AG08396 (cell line): ENCODE measurements at regions not wholly inside any gene's neighbourhood (a gene's known extent, or its start where the extent isn't known, plus 50 kb on each side); places are given as distances from the start of the nearest gene placed in this dataset.
A peak's percentile ranks its signal among the peaks of the same experiment; 100 is the strongest.

ENCODE experiments used
- DNase-seq: peaks from one replicate; pipeline ENCODE4 v3.0.0; 2012; ENCODE audit warnings: low spot score, mixed read lengths

GRCh38 chr11:116287866-116288265, 484.9 kb downstream of the BUD13 start:
- DNase-seq = no peak

DNA sequence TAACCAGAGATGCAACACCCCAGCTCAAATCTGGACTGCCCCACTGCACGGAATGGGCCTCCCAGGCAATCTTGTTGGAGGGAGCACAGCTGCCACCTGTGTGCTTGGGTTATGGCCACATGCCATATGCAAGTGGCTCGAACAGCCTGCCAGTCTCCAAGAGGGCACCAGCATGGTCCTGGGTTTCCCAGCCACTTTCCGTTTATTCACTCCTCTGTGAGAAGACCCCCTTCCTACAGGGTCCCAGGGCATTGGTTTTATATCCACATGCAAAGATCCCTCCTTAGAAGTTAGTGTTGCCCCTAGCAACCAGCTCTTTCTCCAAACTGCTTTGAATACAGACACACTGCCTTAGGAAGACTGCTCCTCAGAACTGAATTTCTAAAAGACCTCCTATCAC, 487.8 kb downstream of the BUD13 start:
- no peak for DNase-seq

GRCh38 chr11:116283300-116283699, 489.5 kb downstream of the BUD13 start:
- DNase-seq = no peak

- DNase-seq = no peak
Measured at GRCh38 chr11:116282481-116282880, 490.3 kb downstream of the BUD13 start.

DNA sequence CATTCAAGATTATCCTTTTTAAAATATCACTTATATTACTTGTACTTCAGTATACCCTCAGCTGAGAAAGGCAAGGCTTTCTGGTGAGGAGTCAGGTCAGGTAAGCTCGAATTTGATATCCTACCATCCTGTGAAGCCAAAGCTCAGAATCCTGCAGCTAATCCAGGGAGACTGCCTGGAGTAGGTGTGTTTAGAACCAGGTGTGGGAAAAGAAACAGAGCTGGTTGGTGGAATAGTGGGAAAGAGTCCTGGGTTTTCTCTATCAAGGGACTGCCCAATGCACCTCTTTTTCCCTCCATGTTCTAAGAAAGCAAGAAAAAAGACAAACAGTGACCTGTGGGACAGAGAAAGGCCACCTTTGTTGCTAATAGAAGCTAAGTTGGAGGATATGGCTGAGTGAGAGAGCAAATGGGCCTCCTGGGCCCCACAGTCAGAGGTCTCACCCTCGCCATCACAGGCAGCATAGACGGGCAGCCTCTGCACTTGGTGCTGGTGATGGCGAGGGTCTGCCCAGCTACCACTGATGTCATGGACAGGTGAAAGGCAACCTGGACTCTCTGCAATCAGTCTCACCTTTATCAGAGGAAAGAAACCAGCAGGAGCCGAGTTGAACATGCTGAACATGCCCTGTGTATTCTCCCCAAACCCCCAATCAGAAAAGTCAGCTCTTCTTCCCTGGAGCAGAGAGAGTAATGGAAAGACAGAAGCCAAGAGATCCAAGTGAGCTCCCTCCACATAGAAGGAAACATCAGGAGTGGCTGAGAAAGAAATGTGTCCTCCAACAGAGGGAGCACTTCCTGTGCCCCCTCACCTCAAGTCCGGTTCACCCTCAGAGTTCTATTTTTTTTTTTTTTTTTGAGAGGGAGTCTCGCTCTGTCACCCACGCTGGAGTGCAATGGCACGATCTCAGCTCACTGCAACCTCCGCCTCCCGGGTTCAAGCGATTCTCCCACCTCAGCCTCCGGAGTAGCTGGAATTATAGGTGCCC, 491.3 kb downstream of the BUD13 start:
- no peak for DNase-seq

DNA sequence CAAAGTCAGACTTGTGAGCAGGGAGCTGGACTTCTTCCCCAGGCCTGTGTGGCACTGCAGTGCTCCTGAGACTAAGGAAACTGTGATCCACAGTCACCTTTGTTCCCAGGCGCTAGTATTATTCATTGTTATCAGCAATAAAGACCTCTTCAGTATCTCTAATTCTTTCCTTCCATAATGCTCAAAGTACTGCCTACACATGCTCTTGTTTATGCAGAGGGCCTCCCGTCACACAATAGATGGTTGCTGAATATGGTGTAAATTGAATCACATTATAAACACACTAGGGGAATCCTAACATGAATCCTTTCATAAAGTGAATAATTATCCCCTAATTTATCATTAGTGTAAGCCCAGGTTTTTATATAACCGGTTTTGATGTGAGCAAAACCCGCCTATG, 493.3 kb downstream of the BUD13 start:
- no peak for DNase-seq

DNA sequence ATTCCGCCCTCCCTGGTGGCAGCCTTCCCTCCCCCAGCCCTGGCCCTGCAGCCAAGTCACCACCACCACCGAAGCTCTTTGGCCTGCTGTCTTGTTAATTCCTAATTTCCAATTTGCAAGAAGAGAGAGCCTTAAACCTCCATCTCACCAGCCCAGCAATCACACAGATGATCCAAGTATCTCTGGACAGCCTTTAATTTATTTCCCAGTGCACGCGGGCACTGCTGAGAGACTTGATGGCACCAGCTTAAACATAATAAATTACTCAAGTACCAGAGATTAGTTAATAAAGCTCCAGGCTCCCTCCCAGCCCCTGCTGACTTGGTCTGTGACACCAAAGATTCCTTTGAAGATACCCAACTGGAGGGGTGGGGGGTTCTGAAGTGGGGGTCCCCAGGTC, 494.7 kb downstream of the BUD13 start:
- no peak for DNase-seq

GRCh38 chr11:116276051-116277044, 496.4 kb downstream of the BUD13 start:
- peak; percentile 36 for DNase-seq

DNA sequence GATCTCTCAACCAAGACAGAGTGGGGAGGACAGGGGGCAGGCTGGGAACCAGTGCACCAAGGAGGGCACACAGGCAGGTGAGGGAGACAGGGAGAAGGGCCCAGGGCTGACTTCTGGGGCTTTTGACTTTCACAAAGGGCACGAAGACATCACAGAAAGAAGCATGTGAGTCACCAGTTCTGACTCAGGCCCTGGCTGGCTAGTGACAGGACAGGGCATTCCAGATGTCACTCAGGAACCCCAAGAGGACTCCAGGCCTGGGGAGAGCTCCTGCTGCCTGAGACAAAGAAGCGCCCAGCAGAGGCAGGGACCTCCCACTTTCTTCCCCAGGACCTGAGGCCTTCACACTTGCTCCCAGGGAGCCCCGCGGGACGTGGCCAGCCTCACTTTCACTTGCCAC, 497.2 kb downstream of the BUD13 start:
- DNase-seq = peak; percentile 53

DNA sequence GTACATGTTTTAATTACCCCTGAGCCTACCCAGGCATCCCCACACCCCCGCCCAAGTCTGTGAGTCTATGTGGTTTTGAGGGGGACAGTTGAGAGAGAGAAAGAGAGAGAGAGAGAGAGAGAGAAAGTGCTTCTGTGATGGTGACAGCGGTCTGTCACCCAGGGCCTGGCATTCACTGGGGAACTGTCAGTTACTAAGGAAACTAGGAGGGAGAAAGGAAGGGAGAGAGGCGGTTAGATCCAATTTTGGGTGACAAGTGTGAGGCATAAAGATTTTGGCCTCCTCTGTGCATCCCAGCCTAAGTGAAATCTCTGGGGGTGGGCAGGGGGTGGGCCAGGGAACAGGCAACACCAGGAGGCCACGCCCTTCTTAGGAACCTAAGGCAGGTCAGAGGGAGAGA, 498.3 kb downstream of the BUD13 start:
- DNase-seq = no peak

DNA sequence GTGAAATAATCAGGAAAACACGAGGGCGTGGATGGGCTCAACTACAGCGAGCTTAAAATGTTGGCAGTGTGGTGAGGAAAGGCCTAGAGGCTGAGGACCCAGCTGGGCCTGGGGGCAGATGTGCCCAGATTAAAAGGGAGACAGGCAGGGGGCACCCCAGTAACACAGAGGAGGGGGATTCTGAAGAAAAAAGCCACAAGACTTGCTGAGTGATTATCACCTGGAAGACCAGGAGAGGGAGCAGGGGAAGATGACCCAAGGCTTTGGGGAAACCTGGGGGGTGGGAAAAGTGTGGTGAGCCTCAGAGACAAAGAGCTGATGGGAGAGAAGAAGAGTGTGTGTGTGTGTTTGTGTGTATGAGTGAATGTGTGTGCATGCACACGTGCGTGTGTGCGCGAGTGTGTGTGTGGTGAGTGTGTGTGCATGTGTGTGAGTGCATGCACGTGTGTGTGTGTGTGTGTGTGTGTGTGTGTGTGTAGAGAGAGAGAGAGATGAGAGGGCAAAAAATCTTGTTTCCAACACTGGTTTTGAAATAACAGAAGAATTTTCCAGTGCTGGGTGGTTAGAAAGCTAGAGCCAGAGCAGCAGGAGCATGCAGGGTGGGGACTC, 500.5 kb downstream of the BUD13 start:
- DNase-seq = no peak

DNA sequence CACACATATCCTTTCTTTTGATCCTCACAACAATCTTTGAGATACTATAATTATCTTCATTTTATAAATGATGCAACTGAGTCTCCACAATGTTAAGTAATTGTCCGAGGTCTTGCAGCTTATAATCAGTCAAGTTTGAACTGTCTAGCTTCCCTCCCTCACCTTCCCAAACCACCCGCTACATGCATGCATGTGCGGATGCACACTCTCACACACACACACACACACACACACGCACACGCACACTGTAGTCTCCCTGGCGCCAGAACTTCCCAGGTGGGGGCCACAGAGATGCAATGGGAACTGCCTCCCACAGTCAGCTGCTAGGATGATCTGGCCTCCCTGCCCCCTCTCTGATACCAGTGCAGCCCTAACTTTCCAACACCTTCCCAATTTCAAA, 501.3 kb downstream of the BUD13 start:
- no peak for DNase-seq

- DNase-seq = no peak
Measured at GRCh38 chr11:116267146-116267545, 505.6 kb downstream of the BUD13 start.

DNA sequence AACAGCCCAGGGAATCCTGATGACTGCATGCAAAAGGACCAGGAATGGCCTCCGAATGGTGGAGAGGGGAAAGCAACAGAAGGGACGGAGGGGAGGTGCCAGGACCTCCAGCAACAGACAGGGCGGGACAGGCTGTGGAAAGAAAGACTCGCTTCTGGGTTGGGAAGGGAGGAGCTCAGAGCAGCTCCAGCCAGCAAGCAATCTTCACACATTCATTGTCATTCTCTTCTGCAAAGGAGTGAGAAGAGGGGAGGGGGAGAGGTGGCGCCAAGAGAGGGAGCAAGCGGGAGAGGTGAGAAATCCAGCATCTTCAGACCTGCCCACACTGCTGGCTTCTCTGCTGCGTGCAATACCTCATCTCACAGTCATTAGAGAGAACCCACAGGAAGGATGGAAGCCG, 509.0 kb downstream of the BUD13 start:
- no peak for DNase-seq

DNA sequence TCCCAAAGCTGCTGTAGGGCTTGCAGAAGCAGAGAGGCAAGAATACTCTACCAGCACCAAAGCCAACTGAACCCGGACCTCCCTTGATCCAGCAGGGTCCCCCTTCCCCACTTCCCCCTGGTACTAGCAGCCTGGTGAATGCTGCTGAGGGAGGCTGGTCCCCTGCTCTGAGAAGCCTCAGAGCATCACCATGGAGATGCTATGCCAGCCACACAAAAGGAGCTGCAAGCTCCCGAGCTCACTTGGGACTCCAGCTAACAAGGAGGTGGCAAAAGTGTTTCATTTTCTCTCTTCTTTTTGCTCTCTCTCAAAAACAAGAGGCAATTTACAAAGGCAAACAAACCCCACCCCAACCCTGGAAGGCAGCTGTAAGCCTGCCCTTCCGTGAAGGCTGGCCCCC, 509.8 kb downstream of the BUD13 start:
- no peak for DNase-seq

GRCh38 chr11:116262370-116262769, 510.4 kb downstream of the BUD13 start:
- DNase-seq = no peak

DNA sequence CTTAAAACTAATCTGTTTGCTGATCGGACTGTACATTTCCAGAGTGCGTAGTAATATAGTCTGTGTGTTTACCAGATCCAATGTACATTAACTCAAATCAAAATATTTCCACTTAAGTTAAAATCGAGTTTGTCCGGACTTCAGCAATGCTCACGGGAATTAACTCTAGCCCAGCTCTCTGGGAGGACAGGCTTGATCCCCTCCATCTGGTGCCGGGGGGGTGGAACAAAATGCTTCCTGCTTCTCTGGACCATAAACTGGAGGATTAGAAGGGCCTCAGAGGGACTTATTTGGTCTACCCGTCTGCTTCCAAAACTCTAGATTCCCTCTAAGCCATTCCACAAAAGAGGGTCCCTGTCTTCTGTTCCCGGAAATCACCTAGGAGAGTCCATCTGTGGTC, 511.2 kb downstream of the BUD13 start:
- DNase-seq = no peak

DNA sequence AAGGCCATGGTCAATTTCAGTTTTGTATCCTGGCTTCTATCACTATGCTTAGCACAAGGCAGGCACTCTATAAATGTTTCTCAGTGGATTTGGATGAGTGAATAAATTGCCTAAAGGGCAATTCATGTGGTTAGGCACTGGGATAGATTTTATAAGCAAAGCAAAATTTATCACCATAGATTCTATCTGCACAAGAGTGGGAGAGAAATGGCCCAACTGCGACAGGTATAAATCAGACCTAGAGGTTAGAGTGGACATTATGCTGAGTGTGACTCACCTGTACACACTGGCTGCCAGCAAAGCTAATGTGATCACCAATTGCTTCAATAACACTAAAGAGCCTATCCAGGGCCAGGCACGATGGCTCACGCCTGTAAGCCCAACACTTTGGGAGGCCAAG, 514.0 kb downstream of the BUD13 start:
- DNase-seq = no peak

DNA sequence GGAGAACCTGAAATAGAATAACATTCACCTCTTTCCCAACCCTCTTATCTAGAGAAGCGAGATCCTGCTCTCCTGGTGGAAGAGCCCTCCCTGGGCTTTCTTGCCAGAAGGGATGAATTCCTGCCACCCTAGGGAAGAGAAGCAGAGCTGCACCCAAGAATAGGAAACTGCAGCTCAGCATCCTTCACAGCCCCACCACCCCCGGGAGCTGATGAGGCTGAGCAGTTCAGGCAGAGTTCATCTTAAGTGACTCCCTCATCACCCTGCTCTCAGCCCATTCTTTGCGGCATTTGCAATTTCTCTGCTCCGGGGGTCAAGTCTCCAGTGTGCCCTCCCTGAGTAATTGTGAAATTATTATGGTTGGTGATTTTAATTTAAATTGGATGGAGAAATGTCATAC, 514.9 kb downstream of the BUD13 start:
- DNase-seq = no peak

- no peak for DNase-seq
Measured at GRCh38 chr11:116257092-116257491, 515.7 kb downstream of the BUD13 start.

GRCh38 chr11:116256215-116256614, 516.6 kb downstream of the BUD13 start:
- DNase-seq = no peak

DNA sequence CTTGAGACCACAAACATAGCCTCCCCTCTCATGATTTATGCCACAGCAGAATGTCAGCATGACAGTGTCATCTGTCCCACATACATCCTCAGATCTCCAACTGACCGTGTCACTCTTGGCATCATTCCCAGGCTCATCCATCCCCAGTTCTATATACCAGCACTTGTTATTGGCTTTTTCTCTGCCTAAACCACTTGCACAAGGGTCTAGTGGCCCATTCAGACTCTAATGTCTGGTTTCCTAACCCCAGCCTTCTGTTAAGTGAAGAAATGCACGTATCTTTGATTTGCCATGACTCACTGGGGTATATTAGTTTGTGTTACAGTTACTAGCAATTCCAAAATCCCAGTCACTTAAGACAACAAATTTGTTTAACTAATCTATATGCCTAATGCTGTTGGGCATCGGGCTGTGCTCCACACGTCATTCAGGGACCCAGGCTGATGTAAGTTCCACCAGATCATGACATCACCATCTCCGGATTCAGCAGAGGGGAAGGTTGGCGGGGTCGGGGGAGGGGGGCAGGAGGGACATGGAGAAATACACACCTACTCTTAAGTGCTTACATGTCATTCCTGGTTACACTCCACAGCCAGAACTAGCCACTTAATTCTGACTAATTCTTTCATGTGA, 517.4 kb downstream of the BUD13 start:
- no peak for DNase-seq
